ENCODE measurements at regions not wholly inside any gene's neighbourhood (a gene's known extent, or its start where the extent isn't known, plus 50 kb on each side); places are given as distances from the start of the nearest gene placed in this dataset.

DNA sequence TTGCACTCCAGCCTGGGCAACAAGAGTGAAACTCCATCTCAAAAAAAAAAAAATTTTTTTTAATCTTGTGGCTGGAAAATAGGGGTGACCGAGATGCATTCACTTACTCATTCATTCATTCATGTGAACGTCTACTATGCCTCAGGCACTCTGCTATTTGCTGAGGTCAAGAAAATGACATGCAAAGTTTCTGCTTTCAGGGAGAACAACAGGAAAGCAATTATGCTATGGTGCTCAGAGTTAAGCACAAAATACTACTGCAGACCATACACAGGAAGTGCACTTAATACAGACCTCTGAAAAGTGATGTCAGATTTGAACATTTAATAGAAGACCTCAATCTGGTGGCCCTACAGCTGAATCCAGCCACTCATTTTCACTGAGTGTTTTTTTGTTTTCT, 59.6 kb upstream of the DUSP21 start:
- TF ChIP-seq, protein P1, sequence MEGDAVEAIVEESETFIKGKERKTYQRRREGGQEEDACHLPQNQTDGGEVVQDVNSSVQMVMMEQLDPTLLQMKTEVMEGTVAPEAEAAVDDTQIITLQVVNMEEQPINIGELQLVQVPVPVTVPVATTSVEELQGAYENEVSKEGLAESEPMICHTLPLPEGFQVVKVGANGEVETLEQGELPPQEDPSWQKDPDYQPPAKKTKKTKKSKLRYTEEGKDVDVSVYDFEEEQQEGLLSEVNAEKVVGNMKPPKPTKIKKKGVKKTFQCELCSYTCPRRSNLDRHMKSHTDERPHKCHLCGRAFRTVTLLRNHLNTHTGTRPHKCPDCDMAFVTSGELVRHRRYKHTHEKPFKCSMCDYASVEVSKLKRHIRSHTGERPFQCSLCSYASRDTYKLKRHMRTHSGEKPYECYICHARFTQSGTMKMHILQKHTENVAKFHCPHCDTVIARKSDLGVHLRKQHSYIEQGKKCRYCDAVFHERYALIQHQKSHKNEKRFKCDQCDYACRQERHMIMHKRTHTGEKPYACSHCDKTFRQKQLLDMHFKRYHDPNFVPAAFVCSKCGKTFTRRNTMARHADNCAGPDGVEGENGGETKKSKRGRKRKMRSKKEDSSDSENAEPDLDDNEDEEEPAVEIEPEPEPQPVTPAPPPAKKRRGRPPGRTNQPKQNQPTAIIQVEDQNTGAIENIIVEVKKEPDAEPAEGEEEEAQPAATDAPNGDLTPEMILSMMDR (IDR thresholded peaks at IDR 0.05), result no peak
- no peak for TF ChIP-seq POLR2A (IDR thresholded peaks at IDR 0.05)

Measured in adrenal gland (tissue), 5 donors.